KG1 (cell line): ENCODE measurements at regions not wholly inside any gene's neighbourhood (a gene's known extent, or its start where the extent isn't known, plus 50 kb on each side); places are given as distances from the start of the nearest gene placed in this dataset.

Experiments
- DNase-seq: peaks from one replicate; lab custom pipeline; 2025; lab: John Stamatoyannopoulos, UW

GRCh38 chr14:65281991-65282895 is 130.3 kb upstream of the FUT8 start:
- no peak for DNase-seq

- DNase-seq: no peak
Measured at GRCh38 chr14:65282896-65283253, 129.7 kb upstream of the FUT8 start.

- DNase-seq: no peak
Measured at GRCh38 chr14:65286443-65286842, 126.1 kb upstream of the FUT8 start.

- peak; percentile 65 for DNase-seq
Measured at GRCh38 chr14:65287264-65288131, 125.0 kb upstream of the FUT8 start.

- no peak for DNase-seq
Measured at GRCh38 chr14:65290830-65291229, 121.7 kb upstream of the FUT8 start.

GRCh38 chr14:65291531-65291930 is 121.0 kb upstream of the FUT8 start:
- no peak for DNase-seq

- DNase-seq: no peak
Measured at GRCh38 chr14:65294816-65295215, 117.7 kb upstream of the FUT8 start.

GRCh38 chr14:65296402-65296801 is 116.1 kb upstream of the FUT8 start:
- no peak for DNase-seq

- DNase-seq: no peak
Measured at GRCh38 chr14:65296876-65297275, 115.7 kb upstream of the FUT8 start.

- no peak for DNase-seq
Measured at GRCh38 chr14:65297744-65298143, 114.8 kb upstream of the FUT8 start.

- no peak for DNase-seq
Measured at GRCh38 chr14:65299826-65300225, 112.7 kb upstream of the FUT8 start.

- no peak for DNase-seq
Measured at GRCh38 chr14:65301862-65302539, 110.5 kb upstream of the FUT8 start.

GRCh38 chr14:65302571-65303189 is 109.8 kb upstream of the FUT8 start:
- DNase-seq: no peak

- no peak for DNase-seq
Measured at GRCh38 chr14:65303190-65303898, 109.2 kb upstream of the FUT8 start.

GRCh38 chr14:65303899-65304222 is 108.7 kb upstream of the FUT8 start:
- DNase-seq: no peak

- no peak for DNase-seq
Measured at GRCh38 chr14:65304239-65304638, 108.3 kb upstream of the FUT8 start.

GRCh38 chr14:65304963-65305362 is 107.6 kb upstream of the FUT8 start:
- no peak for DNase-seq

- no peak for DNase-seq
Measured at GRCh38 chr14:65308536-65308935, 104.0 kb upstream of the FUT8 start.

GRCh38 chr14:65310568-65310967 is 102.0 kb upstream of the FUT8 start:
- no peak for DNase-seq

- no peak for DNase-seq
Measured at GRCh38 chr14:65312859-65313258, 99.7 kb upstream of the FUT8 start.
